ENCODE measurements at regions not wholly inside any gene's neighbourhood (a gene's known extent, or its start where the extent isn't known, plus 50 kb on each side); places are given as distances from the start of the nearest gene placed in this dataset.

DNA sequence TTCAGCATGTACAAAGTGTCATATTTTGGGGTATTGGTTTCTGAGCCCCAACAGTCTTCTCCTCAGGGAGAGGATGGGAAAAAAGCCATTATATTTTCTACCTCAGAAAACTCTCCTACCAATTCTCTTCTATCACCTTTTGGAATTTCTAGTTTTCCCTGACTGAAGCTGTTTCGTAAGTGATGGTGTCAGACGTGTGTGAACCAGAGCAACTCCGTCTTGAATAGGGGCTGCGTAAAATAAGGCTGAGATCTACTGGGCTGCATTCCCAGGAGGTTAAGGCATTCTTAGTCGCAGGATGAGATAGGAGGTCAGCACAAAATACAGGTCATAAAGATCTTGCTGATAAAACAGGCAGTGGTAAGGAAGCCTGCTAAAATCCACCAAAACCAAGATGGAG is 197.3 kb upstream of the C9orf72 start:
- Histone ChIP-seq H3K36me3 (no peaks in the 10 kb centered on the region), H3K4me3 (no peak overlapping the region), H3K27me3 (no peaks in the 10 kb centered on the region), H3K4me1 (no peaks in the 10 kb centered on the region), H3K9me3 (no peaks in the 10 kb centered on the region), H3K27ac (replicated peaks in 1 of 4) (no peak overlapping the region)
- no peak for DNase-seq (ENCODE audit: extremely low spot score)
- WGBS, result 73% methylated on average over 5 of the region's 5 CpGs
- TF ChIP-seq EP300 (IDR thresholded peaks at IDR 0.05) (no peak), POLR2AphosphoS5 (IDR thresholded peaks at IDR 0.05) (no peak), POLR2A (IDR thresholded peaks at IDR 0.05; ENCODE audit: low read depth) (no peak)
- TF ChIP-seq, protein P1, sequence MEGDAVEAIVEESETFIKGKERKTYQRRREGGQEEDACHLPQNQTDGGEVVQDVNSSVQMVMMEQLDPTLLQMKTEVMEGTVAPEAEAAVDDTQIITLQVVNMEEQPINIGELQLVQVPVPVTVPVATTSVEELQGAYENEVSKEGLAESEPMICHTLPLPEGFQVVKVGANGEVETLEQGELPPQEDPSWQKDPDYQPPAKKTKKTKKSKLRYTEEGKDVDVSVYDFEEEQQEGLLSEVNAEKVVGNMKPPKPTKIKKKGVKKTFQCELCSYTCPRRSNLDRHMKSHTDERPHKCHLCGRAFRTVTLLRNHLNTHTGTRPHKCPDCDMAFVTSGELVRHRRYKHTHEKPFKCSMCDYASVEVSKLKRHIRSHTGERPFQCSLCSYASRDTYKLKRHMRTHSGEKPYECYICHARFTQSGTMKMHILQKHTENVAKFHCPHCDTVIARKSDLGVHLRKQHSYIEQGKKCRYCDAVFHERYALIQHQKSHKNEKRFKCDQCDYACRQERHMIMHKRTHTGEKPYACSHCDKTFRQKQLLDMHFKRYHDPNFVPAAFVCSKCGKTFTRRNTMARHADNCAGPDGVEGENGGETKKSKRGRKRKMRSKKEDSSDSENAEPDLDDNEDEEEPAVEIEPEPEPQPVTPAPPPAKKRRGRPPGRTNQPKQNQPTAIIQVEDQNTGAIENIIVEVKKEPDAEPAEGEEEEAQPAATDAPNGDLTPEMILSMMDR (IDR thresholded peaks at IDR 0.05), result no peak
- intact Hi-C loops (cut with DNase I), result no loop called here

DNA sequence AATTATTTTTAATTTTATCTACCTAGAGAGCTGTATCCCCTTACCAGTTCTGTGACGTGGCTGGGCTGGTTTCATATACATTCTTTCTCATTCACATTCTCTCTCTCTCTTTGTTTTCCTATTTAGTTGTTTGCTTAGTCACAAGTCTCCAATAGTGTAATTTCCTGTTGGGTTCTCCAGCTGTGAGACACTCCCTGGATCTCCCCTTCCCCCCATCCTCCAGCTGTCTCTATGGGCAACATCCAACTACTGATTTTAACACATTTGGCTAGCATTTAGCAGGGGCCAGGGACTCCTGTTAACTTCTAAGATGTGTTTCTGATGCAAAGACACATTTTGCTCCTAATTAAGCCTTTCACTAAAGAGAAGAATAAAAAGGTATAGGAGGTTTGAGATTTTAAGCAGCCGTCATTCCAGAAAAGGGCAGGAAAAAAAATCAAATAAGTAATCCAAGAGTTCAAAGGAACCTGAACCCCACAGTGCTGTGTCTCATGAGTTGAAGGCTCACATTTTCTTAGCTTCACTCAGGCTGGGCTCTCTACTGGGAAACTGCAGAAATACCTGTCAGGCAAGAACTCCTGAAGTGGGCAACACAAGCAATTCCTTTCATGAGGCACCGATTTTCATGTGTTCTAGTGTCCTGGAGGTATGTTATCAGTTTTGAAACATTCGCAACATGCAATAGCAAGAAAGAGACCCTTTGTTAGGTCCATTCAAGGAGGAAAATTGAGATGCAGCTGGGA is 198.7 kb upstream of the C9orf72 start:
- no peak for DNase-seq (ENCODE audit: extremely low spot score)
- Histone ChIP-seq H3K27ac (replicated peaks in 1 of 4) (no peak overlapping the region), H3K4me3 (no peak overlapping the region), H3K27me3 (no peaks in the 10 kb centered on the region), H3K9me3 (no peaks in the 10 kb centered on the region), H3K36me3 (no peaks in the 10 kb centered on the region), H3K4me1 (no peaks in the 10 kb centered on the region)
- intact Hi-C loops (cut with DNase I), result no loop called here
- TF ChIP-seq POLR2A (IDR thresholded peaks at IDR 0.05; ENCODE audit: low read depth) (no peak), POLR2AphosphoS5 (IDR thresholded peaks at IDR 0.05) (no peak), EP300 (IDR thresholded peaks at IDR 0.05) (no peak)
- TF ChIP-seq, protein P1 (IDR thresholded peaks at IDR 0.05), result no peak
- 59% methylated on average over 4 of the region's 4 CpGs for whole genome bisulfite sequencing

DNA sequence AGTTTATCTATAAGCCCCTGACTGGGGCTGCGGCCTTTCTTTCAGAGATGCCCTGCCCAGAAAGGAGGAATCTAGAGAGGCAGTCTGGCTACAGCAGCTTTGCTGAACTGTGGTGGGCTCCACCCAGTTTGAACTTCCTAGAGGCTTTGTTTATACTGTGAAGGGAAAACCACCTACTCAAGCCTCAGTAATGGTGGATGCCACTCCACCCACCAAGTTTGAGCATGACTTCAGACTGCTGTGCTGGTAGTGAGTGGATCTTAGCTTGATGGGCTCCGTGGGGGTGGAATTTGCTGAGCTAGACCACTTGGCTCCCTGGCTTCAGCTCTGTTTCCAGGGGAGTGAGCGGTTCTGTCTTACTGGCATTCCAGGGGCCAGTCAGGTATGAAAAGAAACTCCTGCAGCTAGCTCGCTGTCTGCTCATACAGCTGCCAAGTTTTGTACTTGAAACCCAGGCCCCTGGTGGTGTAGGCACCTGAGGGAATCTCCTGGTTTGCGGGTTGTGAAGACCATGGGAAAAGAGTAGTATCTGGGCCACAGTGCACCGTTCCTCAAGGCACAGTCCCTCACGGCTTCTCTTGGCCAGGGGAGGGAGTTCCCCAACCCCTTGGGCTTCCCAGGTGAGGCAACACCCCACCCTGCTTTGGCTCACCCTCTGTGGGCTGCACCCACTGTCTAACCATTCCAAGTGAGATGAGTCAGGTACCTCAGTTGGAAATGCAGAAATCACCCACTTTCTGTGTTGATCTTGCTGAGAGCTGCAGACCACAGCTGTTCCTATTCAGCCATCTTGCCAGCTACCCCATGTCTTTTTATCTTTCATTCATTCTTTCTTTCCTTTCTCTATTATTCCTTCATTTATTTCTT is 211.8 kb upstream of the C9orf72 start:
- no peaks in the 10 kb centered on the region for H3K27me3 ChIP-seq
- WGBS, result 73% methylated on average over 5 of the region's 7 CpGs
- H3K4me3 ChIP-seq, result no peak overlapping the region
- H3K4me1 ChIP-seq, result no peaks in the 10 kb centered on the region
- H3K36me3 ChIP-seq, result no peaks in the 10 kb centered on the region
- DNase-seq (ENCODE audit: extremely low spot score), result no peak
- H3K9me3 ChIP-seq, result no peaks in the 10 kb centered on the region
- intact Hi-C loops (cut with DNase I), result no loop called here
- no peak for TF ChIP-seq POLR2A (IDR thresholded peaks at IDR 0.05; ENCODE audit: low read depth)
- no peak for TF ChIP-seq POLR2AphosphoS5 (IDR thresholded peaks at IDR 0.05)
- TF ChIP-seq, protein P1 (IDR thresholded peaks at IDR 0.05), result no peak
- TF ChIP-seq EP300 (IDR thresholded peaks at IDR 0.05), result no peak
- no peak overlapping the region for H3K27ac ChIP-seq (replicated peaks in 1 of 4)

DNA sequence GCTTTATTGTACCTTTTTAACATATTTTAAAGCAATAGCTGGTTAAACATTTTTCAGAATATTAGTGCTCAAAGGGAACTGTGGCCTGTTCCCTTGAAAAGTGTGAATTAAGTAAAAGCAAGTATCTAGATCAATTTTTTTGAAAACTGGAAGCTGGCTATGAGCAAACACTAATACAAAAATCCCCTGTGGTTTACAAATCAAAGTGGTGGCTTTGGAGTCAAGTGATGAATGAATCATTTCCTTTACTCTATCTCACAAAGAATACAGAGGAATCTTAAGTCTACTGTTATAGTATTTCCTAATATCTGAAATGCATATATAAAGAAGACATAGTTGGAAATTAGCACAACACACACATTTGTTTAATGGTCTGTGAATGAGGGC is 212.4 kb upstream of the C9orf72 start:
- Histone ChIP-seq H3K4me3 (no peak overlapping the region), H3K27ac (replicated peaks in 1 of 4) (no peak overlapping the region), H3K4me1 (no peaks in the 10 kb centered on the region), H3K27me3 (no peaks in the 10 kb centered on the region), H3K9me3 (no peaks in the 10 kb centered on the region), H3K36me3 (no peaks in the 10 kb centered on the region)
- intact Hi-C loops (cut with DNase I), result no loop called here
- no peak for DNase-seq (ENCODE audit: extremely low spot score)
- TF ChIP-seq POLR2AphosphoS5 (IDR thresholded peaks at IDR 0.05), result no peak
- TF ChIP-seq POLR2A (IDR thresholded peaks at IDR 0.05; ENCODE audit: low read depth), result no peak
- TF ChIP-seq EP300 (IDR thresholded peaks at IDR 0.05), result no peak
- TF ChIP-seq, protein P1 (IDR thresholded peaks at IDR 0.05), result no peak

Data from esophagus muscularis mucosa (tissue), 4 donors.